ENCODE measurements at regions not wholly inside any gene's neighbourhood (a gene's known extent, or its start where the extent isn't known, plus 50 kb on each side); places are given as distances from the start of the nearest gene placed in this dataset.

GRCh38 chr12:75568393-75568792 is 57.0 kb upstream of the KRR1 start:
- DNase-seq, result no peak
- TF ChIP-seq POLR2A (IDR thresholded peaks at IDR 0.05; ENCODE audit: low read length) (no peak), GATA1 (IDR thresholded peaks at IDR 0.05; ENCODE audit: low read depth, low read length) (no peak)

GRCh38 chr12:75565795-75566194 is 54.4 kb upstream of the KRR1 start:
- TF ChIP-seq POLR2A (IDR thresholded peaks at IDR 0.05; ENCODE audit: low read length), result no peak
- no peak for TF ChIP-seq GATA1 (IDR thresholded peaks at IDR 0.05; ENCODE audit: low read depth, low read length)
- DNase-seq, result no peak

- TF ChIP-seq POLR2A (IDR thresholded peaks at IDR 0.05; ENCODE audit: low read length) (no peak), GATA1 (IDR thresholded peaks at IDR 0.05; ENCODE audit: low read depth, low read length) (no peak)
- DNase-seq, result no peak
These were observed 53.4 kb upstream of the KRR1 start for GRCh38 chr12:75564852-75565251.

DNA sequence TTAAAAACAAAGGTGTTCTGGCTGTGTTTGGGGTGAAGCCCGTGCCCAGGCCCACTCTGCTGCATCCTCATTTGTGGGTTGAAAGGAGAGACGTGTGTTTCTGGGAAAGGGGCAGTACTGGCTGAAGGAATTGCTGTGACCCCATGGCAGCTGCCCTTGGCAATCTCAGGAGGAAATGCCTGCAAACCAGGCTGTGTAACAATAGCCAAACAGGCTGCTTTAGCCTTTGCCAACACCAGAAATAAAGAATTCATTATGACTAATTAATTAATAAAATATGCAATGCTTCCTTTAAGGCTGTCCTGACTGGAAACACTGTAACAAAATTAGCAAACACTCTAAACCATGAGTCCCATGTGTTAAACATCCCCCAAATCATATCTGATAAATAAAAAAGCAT is 53.0 kb upstream of the KRR1 start:
- no peak for DNase-seq
- no peak for TF ChIP-seq POLR2A (IDR thresholded peaks at IDR 0.05; ENCODE audit: low read length)
- no peak for TF ChIP-seq GATA1 (IDR thresholded peaks at IDR 0.05; ENCODE audit: low read depth, low read length)

GRCh38 chr12:75563351-75563750 is 51.9 kb upstream of the KRR1 start:
- no peak for DNase-seq
- TF ChIP-seq GATA1 (IDR thresholded peaks at IDR 0.05; ENCODE audit: low read depth, low read length) (no peak), POLR2A (IDR thresholded peaks at IDR 0.05; ENCODE audit: low read length) (no peak)

GRCh38 chr12:75561921-75562320 is 50.5 kb upstream of the KRR1 start:
- no peak for DNase-seq
- no peak for TF ChIP-seq GATA1 (IDR thresholded peaks at IDR 0.05; ENCODE audit: low read depth, low read length)
- TF ChIP-seq POLR2A (IDR thresholded peaks at IDR 0.05; ENCODE audit: low read length), result no peak
